ENCODE measurements at regions not wholly inside any gene's neighbourhood (a gene's known extent, or its start where the extent isn't known, plus 50 kb on each side); places are given as distances from the start of the nearest gene placed in this dataset.

- in situ Hi-C loops (cut with MboI; ENCODE audit: low pct_unique_long_range_greater_than_20kb, low sequenced_read_pairs, unreplicated experiment): no loop called here
- no peak for DNase-seq (ENCODE audit: low spot score)
- no peak for TF ChIP-seq CTCF (IDR thresholded peaks at IDR 0.05; ENCODE audit: extremely low read depth, insufficient read depth, missing control alignments)
These were observed 56.3 kb upstream of the CFAP20DC start for GRCh38 chr3:59106085-59106648.

GRCh38 chr3:59103552-59103951, 53.7 kb upstream of the CFAP20DC start:
- DNase-seq (ENCODE audit: low spot score): no peak
- TF ChIP-seq CTCF (IDR thresholded peaks at IDR 0.05; ENCODE audit: extremely low read depth, insufficient read depth, missing control alignments): no peak
- in situ Hi-C loops (cut with MboI; ENCODE audit: low pct_unique_long_range_greater_than_20kb, low sequenced_read_pairs, unreplicated experiment): no loop called here

- in situ Hi-C loops (cut with MboI; ENCODE audit: low pct_unique_long_range_greater_than_20kb, low sequenced_read_pairs, unreplicated experiment): no loop called here
- no peak for TF ChIP-seq CTCF (IDR thresholded peaks at IDR 0.05; ENCODE audit: extremely low read depth, insufficient read depth, missing control alignments)
- DNase-seq (ENCODE audit: low spot score): no peak
These were observed 51.5 kb upstream of the CFAP20DC start for GRCh38 chr3:59101231-59101736.

All from GM13977 (cell line).